IMR-90 (cell line): ENCODE measurements at regions not wholly inside any gene's neighbourhood (a gene's known extent, or its start where the extent isn't known, plus 50 kb on each side); places are given as distances from the start of the nearest gene placed in this dataset.
A peak's percentile ranks its signal among the peaks of the same experiment; 100 is the strongest.
"Not testable (repeated sequence)": the region's sequence is repeated elsewhere in the genome, so short reads cannot be mapped to it uniquely, and the experiment has no call there.

Experiments used
- ATAC-seq: fragments of 200-7000 bp; cut with Tn5 transposase; 2 replicates; pipeline ENCODE4 v1.9.1; 2020; ENCODE audit warnings: low read depth, mild to moderate bottlenecking, moderate library complexity
- BruUV-seq: library from RNA; stranded (reverse); fragments of 400-500 nt; replicated peaks from 2 replicates; lab custom pipeline; 2021; lab: Mats Ljungman, UMichigan
- CTCF ChIA-PET: fragments of 300-600 bp; formaldehyde crosslinking; extraction: SDS; loops from one replicate; lab custom pipeline; 2021; ENCODE audit warnings: antibody characterized with exemption; lab: Yijun Ruan, JAX
- POLR2A ChIA-PET: fragments of 300-600 bp; sonication (Branson Sonifier 250); formaldehyde crosslinking; loops from one replicate; lab custom pipeline; 2022; ENCODE audit warnings: antibody characterized with exemption; ENCODE audit not compliant: unreplicated experiment; lab: Charles Lee
- DNase-seq: peaks from one replicate; pipeline ENCODE4 v3.0.0; 2013
- H2AFZ ChIP-seq: replicated peaks from 2 replicates; pipeline ENCODE3; 2013; ENCODE audit warnings: low read length, mild to moderate bottlenecking; ENCODE audit not compliant: poor library complexity
- H2AK5ac ChIP-seq: 2 replicates; pipeline ENCODE4 v1.6.1; 2013; ENCODE audit warnings: low read depth, low read length, inconsistent platforms
- H2AK9ac ChIP-seq: replicated peaks from 2 replicates; pipeline ENCODE3; 2013; ENCODE audit warnings: mild to moderate bottlenecking, low read depth, low read length, moderate library complexity; ENCODE audit not compliant: poor library complexity
- H2BK120ac ChIP-seq: 2 replicates; pipeline ENCODE4 v1.6.1; 2013; ENCODE audit warnings: low read depth, low read length, inconsistent platforms
- H2BK15ac ChIP-seq: 3 replicates; pipeline ENCODE4 v1.6.1; 2013; ENCODE audit warnings: low read depth, low read length, inconsistent platforms
- H2BK20ac ChIP-seq: 2 replicates; pipeline ENCODE4 v1.6.1; 2013; ENCODE audit warnings: low read depth, mild to moderate bottlenecking, inconsistent platforms, low read length, moderate library complexity
- H2BK5ac ChIP-seq: 2 replicates; pipeline ENCODE4 v1.6.1; 2013; ENCODE audit warnings: mild to moderate bottlenecking, low read depth, low read length, inconsistent platforms; ENCODE audit not compliant: poor library complexity, severe bottlenecking
- H3K14ac ChIP-seq: replicated peaks from 2 replicates; pipeline ENCODE4 v1.6.1; 2013; ENCODE audit warnings: low read depth, low read length, inconsistent platforms
- H3K18ac ChIP-seq: 2 replicates; pipeline ENCODE4 v1.6.1; 2013; ENCODE audit warnings: low read depth, low read length, control low read depth
- H3K23ac ChIP-seq: 2 replicates; pipeline ENCODE4 v1.6.1; 2013; ENCODE audit warnings: low read depth, low read length, inconsistent platforms
- H3K27ac ChIP-seq: 2 replicates; pipeline ENCODE4 v1.5.1; 2013; ENCODE audit warnings: mild to moderate bottlenecking, control low read depth, low read length; ENCODE audit not compliant: insufficient read depth
- H3K27me3 ChIP-seq: 2 replicates; pipeline ENCODE4 v1.6.1; 2013; ENCODE audit warnings: low read length; ENCODE audit not compliant: control insufficient read depth, insufficient read depth
- H3K36me3 ChIP-seq: 2 replicates; pipeline ENCODE4 v1.6.1; 2013; ENCODE audit warnings: low read length, mixed read lengths; ENCODE audit not compliant: control insufficient read depth, insufficient read depth
- H3K4ac ChIP-seq: 2 replicates; pipeline ENCODE4 v1.6.1; 2013; ENCODE audit warnings: low read depth, low read length, inconsistent platforms
- H3K4me1 ChIP-seq: 2 replicates; pipeline ENCODE4 v1.6.1; 2013; ENCODE audit warnings: low read length, mixed read lengths; ENCODE audit not compliant: control insufficient read depth, insufficient read depth
- H3K4me2 ChIP-seq: 2 replicates; pipeline ENCODE4 v1.6.1; 2013; ENCODE audit warnings: low read depth, mild to moderate bottlenecking, control low read depth, low read length, moderate library complexity
- H3K4me3 ChIP-seq: 2 replicates; pipeline ENCODE4 v1.5.1; 2013; ENCODE audit warnings: low read depth, mild to moderate bottlenecking, control low read depth, low read length, moderate library complexity; ENCODE audit not compliant: insufficient read depth
- H3K56ac ChIP-seq: 2 replicates; pipeline ENCODE4 v1.6.1; 2013; ENCODE audit warnings: low read length, inconsistent platforms; ENCODE audit not compliant: insufficient read depth; ENCODE audit errors: extremely low read depth
- H3K79me1 ChIP-seq, 2 experiments: 2 replicates each; pipeline ENCODE4 v1.6.1; 2013; ENCODE audit warnings: low read length in 2 of 2, inconsistent platforms in 1 of 2, low read depth in 1 of 2
- H3K9ac ChIP-seq: 2 replicates; pipeline ENCODE4 v1.6.1; 2013; ENCODE audit warnings: low read depth, low read length, control low read depth
- H3K9me1 ChIP-seq: 2 replicates; pipeline ENCODE4 v1.6.1; 2013; ENCODE audit warnings: low read length, inconsistent platforms; ENCODE audit not compliant: insufficient read depth
- H3K9me3 ChIP-seq: 2 replicates; pipeline ENCODE4 v1.6.1; 2013; ENCODE audit warnings: low read length; ENCODE audit not compliant: control insufficient read depth, insufficient read depth
- H4K20me1 ChIP-seq: 2 replicates; pipeline ENCODE4 v1.6.1; 2013; ENCODE audit warnings: low read length, inconsistent platforms; ENCODE audit not compliant: insufficient read depth
- H4K5ac ChIP-seq: 2 replicates; pipeline ENCODE4 v1.6.1; 2013; ENCODE audit warnings: mild to moderate bottlenecking, low read depth, low read length, control low read depth
- H4K8ac ChIP-seq, 2 experiments: 2 replicates each; pipeline ENCODE4 v1.6.1; 2013; ENCODE audit warnings: low read depth in 2 of 2, low read length in 2 of 2, control low read depth in 1 of 2, inconsistent platforms in 1 of 2
- H4K91ac ChIP-seq: 2 replicates; pipeline ENCODE4 v1.6.1; 2013; ENCODE audit warnings: low read depth, low read length, inconsistent platforms; ENCODE audit not compliant: insufficient read depth
- WGBS, 2 experiments: methylation state at CpG; one replicate each; pipeline versions ENCODE4 v1.1.5 to v1.1.7; 2013; ENCODE audit warnings: missing lambda C conversion rate in 2 of 2; ENCODE audit not compliant: insufficient read length in 1 of 2; ENCODE audit errors: extremely low coverage in 2 of 2; 5-methylcytosine and 5-hydroxymethylcytosine counted together
- dilution Hi-C: fragments of 300-500 bp; cut with HindIII; formaldehyde crosslinking; loops from one replicate; pipeline ENCODE4 v1.14.3; 2018; ENCODE audit warnings: low sequenced_read_pairs; ENCODE audit not compliant: unreplicated experiment
- in situ Hi-C: fragments of 300-500 bp; cut with MboI; formaldehyde crosslinking; loops from 3 replicates; pipeline ENCODE4 v1.14.3; 2019; ENCODE audit warnings: low sequenced_read_pairs, inconsistent platforms, mixed read lengths
- intact Hi-C: fragments of 100-400 bp; cut with micrococcal nuclease; formaldehyde crosslinking; loops from 2 replicates; pipeline ENCODE4 v1.10.0; 2022

GRCh38 chr16:26721957-26722356 lies 344.8 kb upstream of the C16orf82 start:
- H4K8ac ChIP-seq, in situ Hi-C loops, CTCF ChIA-PET, H3K4me1 ChIP-seq, H3K4me2 ChIP-seq, BruUV-seq, DNase-seq, H3K9me3 ChIP-seq, H3K4me3 ChIP-seq, H2AK5ac ChIP-seq, H4K91ac ChIP-seq, H4K5ac ChIP-seq, H3K9me1 ChIP-seq, ATAC-seq, H3K36me3 ChIP-seq, H2AFZ ChIP-seq, H3K27ac ChIP-seq, H3K18ac ChIP-seq, H3K23ac ChIP-seq, H2BK120ac ChIP-seq, H2AK9ac ChIP-seq, H3K4ac ChIP-seq, intact Hi-C loops, POLR2A ChIA-PET, dilution Hi-C loops, H3K27me3 ChIP-seq, H2BK15ac ChIP-seq, H4K20me1 ChIP-seq, H3K14ac ChIP-seq, H2BK20ac ChIP-seq, H3K56ac ChIP-seq, H3K9ac ChIP-seq, H3K79me1 ChIP-seq: not testable (repeated sequence)
- no CpG with 5 or more reads among the region's 3 CpGs for WGBS, 2 experiments
- peak overlapping the region; percentile 62 for H2BK5ac ChIP-seq
